ENCODE measurements at regions not wholly inside any gene's neighbourhood (a gene's known extent, or its start where the extent isn't known, plus 50 kb on each side); places are given as distances from the start of the nearest gene placed in this dataset.

- Histone ChIP-seq H3K4me1 (ENCODE audit: insufficient read depth, low read length) (no peaks in the 10 kb centered on the region; the same call in 1 of the 2 replicates), H3K79me2 (ENCODE audit: insufficient read depth, low read length) (no peaks in the 10 kb centered on the region), H3K4ac (ENCODE audit: low read depth, low read length) (no peak overlapping the region), H3K79me1 (ENCODE audit: insufficient read depth, low read depth, low read length, poor library complexity, severe bottlenecking) (no peaks in the 10 kb centered on the region), H2BK5ac (ENCODE audit: insufficient read length, low read length) (no peak overlapping the region), H3K23me2 (ENCODE audit: insufficient read length, low read depth, low read length, poor library complexity, severe bottlenecking) (no peaks in the 10 kb centered on the region), H2AFZ (ENCODE audit: low read length) (no peak overlapping the region), H4K8ac (replicated peaks; ENCODE audit: insufficient read length, low read depth, low read length) (no peak overlapping the region), H2AK5ac (ENCODE audit: insufficient read length, low read length) (no peak overlapping the region), H2BK15ac (ENCODE audit: low read depth, low read length) (no peak overlapping the region), H2BK120ac (ENCODE audit: low read depth, low read length, poor library complexity, severe bottlenecking) (no peak overlapping the region), H3K27ac (ENCODE audit: insufficient read length, low read depth, low read length) (no peak overlapping the region), H3T11ph (ENCODE audit: low read length) (no peak overlapping the region), H3K14ac (ENCODE audit: insufficient read depth, low read length) (no peak overlapping the region), H3K56ac (ENCODE audit: insufficient read length, low read depth, low read length) (no peak overlapping the region), H3K4me2 (ENCODE audit: insufficient read depth, insufficient read length, low read length) (no peak overlapping the region), H3K9me3 (ENCODE audit: control insufficient read depth, low read depth, low read length) (no peaks in the 10 kb centered on the region), H2BK12ac (ENCODE audit: insufficient read length, low read depth, low read length) (no peak overlapping the region), H3K18ac (ENCODE audit: insufficient read length, low read depth, low read length) (no peak overlapping the region), H4K20me1 (ENCODE audit: control insufficient read depth, insufficient read depth, insufficient read length) (no peaks in the 10 kb centered on the region), H2BK20ac (ENCODE audit: low read depth, low read length, poor library complexity, severe bottlenecking) (no peak overlapping the region), H4K91ac (ENCODE audit: insufficient read length, low read depth, low read length) (no peak overlapping the region), H3K27me3 (ENCODE audit: insufficient read depth, low read length) (no peaks in the 10 kb centered on the region; the same call in 1 of the 2 replicates), H3K9ac (ENCODE audit: extremely low read depth, insufficient read length, low read length) (no peak overlapping the region), H4K5ac (ENCODE audit: insufficient read length, low read depth, low read length) (no peak overlapping the region), H3K23ac (ENCODE audit: insufficient read length, low read depth, low read length) (no peak overlapping the region)
- TF ChIP-seq CTCF (conservative IDR thresholded peaks at IDR 0.05), result no peak
- Mint-ChIP-seq H3K27ac (no peak overlapping the region), H3K9me3 (no peaks in the 10 kb centered on the region), H3K4me1 (peaks cover 20 to 23% of the 10 kb centered on the region in 2 experiments), H3K4me3 (no peak overlapping the region), H3K27me3 (ENCODE audit: low read depth) (no peaks in the 10 kb centered on the region), H3K36me3 (ENCODE audit: insufficient read depth in 1 of 3, low read depth in 3 of 3) (no peaks in the 10 kb centered on the region; a peak in 1 of 7 replicates)
- DNase-seq, result no peak
- WGBS (ENCODE audit: extremely low coverage, insufficient read length, low lambda C conversion rate), result no CpG with 5 or more reads among the region's 6 CpGs
Observed at GRCh38 chr3:176431991-176432390, 765.3 kb downstream of the TBL1XR1 start.

Measured in H9 (cell line).